Loucy (cell line): ENCODE measurements at regions not wholly inside any gene's neighbourhood (a gene's known extent, or its start where the extent isn't known, plus 50 kb on each side); places are given as distances from the start of the nearest gene placed in this dataset.

Experiments
- H2AFZ ChIP-seq: fragments of 200-600 bp; sonication (generic); 2 replicates; pipeline ENCODE4 v1.6.0; 2016; ENCODE audit warnings: antibody characterized with exemption, mild to moderate bottlenecking, low read length, moderate library complexity
- H3F3A ChIP-seq: fragments of 200-600 bp; 2 replicates; pipeline ENCODE4 v1.6.0; 2016; ENCODE audit warnings: antibody characterized with exemption, low read depth, mild to moderate bottlenecking
- H3K27me3 ChIP-seq: fragments of 200-600 bp; sonication (generic); 2 replicates; pipeline ENCODE4 v1.6.1; 2014; ENCODE audit warnings: low read length, mild to moderate bottlenecking; ENCODE audit not compliant: insufficient read depth, poor library complexity, severe bottlenecking
- H3K36me3 ChIP-seq: fragments of 200-600 bp; sonication (generic); 2 replicates; pipeline ENCODE4 v1.6.1; 2016; ENCODE audit warnings: low read length; ENCODE audit not compliant: insufficient read depth
- H3K4me1 ChIP-seq: fragments of 200-600 bp; sonication (generic); 2 replicates; pipeline ENCODE4 v1.5.1; 2014; ENCODE audit warnings: low read length, mild to moderate bottlenecking; ENCODE audit not compliant: insufficient read depth, poor library complexity, severe bottlenecking
- H3K4me2 ChIP-seq: fragments of 200-600 bp; sonication (generic); 2 replicates; pipeline ENCODE4 v1.6.0; 2014; ENCODE audit warnings: antibody characterized with exemption, low read length, low read depth, mild to moderate bottlenecking; ENCODE audit not compliant: poor library complexity, severe bottlenecking
- H3K4me3 ChIP-seq: fragments of 200-600 bp; sonication (generic); 2 replicates; pipeline ENCODE4 v1.5.1; 2014; ENCODE audit warnings: low read length, mild to moderate bottlenecking, mixed read lengths; ENCODE audit not compliant: poor library complexity, severe bottlenecking
- H3K79me2 ChIP-seq: fragments of 200-600 bp; sonication (generic); 2 replicates; pipeline ENCODE4 v1.6.1; 2014; ENCODE audit warnings: low read length; ENCODE audit not compliant: insufficient read depth
- H3K9ac ChIP-seq: fragments of 200-600 bp; sonication (generic); 2 replicates; pipeline ENCODE4 v1.6.0; 2014; ENCODE audit warnings: mild to moderate bottlenecking, low read depth, low read length, moderate library complexity; ENCODE audit not compliant: poor library complexity, severe bottlenecking
- H3K9me2 ChIP-seq: fragments of 200-600 bp; sonication (generic); replicated peaks from 2 replicates; pipeline ENCODE4 v1.6.1; 2016; ENCODE audit warnings: low read depth, low read length, mixed read lengths
- H3K9me3 ChIP-seq: fragments of 200-600 bp; sonication (generic); 2 replicates; pipeline ENCODE4 v1.6.1; 2014; ENCODE audit warnings: mild to moderate bottlenecking, antibody characterized with exemption, low read length, low read depth; ENCODE audit not compliant: insufficient read depth
- H4K20me1 ChIP-seq: fragments of 200-600 bp; sonication (generic); 2 replicates; pipeline ENCODE4 v1.6.0; 2014; ENCODE audit warnings: antibody characterized with exemption, low read length, mild to moderate bottlenecking; ENCODE audit not compliant: insufficient read depth, poor library complexity, severe bottlenecking
- EZH2phosphoT487 ChIP-seq: fragments of 200-600 bp; IDR thresholded peaks from 2 replicates; pipeline ENCODE4 v1.6.1; 2018; ENCODE audit warnings: antibody characterized with exemption, mild to moderate bottlenecking, moderate library complexity, borderline replicate concordance
- TF ChIP-seq, protein P1 (sequence below): fragments of 200-600 bp; sonication (generic); conservative IDR thresholded peaks from 2 replicates; pipeline ENCODE4 v1.5.1; 2014; ENCODE audit warnings: mild to moderate bottlenecking, antibody characterized with exemption, low read length

DNA sequence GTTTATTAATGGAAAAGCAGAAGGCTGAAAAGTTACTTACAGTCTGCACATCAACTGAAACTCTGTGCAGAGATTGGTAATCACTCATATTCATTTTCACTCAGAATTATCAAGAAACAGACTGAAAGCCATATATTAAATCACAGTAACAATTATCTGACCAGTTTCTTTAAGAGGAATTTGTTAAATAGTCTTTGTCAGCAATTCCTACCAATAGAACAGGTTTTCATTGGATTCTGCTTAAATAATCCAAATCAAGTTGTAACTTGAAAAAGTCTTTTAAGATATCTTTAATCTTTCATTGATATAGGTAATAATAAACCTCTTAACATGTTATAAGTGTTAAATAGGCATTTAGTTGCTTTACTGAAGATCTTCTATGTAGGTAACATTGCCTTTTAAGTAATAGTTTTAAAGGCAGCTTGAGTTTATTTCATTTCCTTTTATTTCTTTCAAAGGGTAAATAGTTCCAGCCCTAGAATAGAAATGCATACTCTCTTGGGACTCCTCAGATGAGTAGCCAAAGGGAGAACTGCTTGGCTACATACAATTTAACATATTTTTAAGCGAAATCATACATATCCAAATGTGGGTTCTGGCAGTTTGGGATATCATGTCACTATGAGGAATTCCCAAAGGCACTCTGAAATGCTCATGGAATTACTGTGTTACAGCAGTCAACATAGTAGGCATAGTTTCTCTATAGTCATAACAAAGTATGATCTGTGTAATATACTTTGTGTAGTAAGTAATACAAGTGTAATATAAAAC lies 326.0 kb upstream of the SPRY2 start:
- Histone ChIP-seq H3K4me2 (no peak overlapping the region), H3K36me3 (no peaks in the 10 kb centered on the region), H2AFZ (no peak overlapping the region), H3K9me3 (no peaks in the 10 kb centered on the region), H3K4me3 (no peak overlapping the region), H3K79me2 (no peaks in the 10 kb centered on the region), H3F3A (no peaks in the 10 kb centered on the region), H4K20me1 (no peaks in the 10 kb centered on the region), H3K4me1 (no peaks in the 10 kb centered on the region), H3K27me3 (no peaks in the 10 kb centered on the region), H3K9ac (no peak overlapping the region), H3K9me2 (no peaks in the 10 kb centered on the region)
- TF ChIP-seq, protein P1, sequence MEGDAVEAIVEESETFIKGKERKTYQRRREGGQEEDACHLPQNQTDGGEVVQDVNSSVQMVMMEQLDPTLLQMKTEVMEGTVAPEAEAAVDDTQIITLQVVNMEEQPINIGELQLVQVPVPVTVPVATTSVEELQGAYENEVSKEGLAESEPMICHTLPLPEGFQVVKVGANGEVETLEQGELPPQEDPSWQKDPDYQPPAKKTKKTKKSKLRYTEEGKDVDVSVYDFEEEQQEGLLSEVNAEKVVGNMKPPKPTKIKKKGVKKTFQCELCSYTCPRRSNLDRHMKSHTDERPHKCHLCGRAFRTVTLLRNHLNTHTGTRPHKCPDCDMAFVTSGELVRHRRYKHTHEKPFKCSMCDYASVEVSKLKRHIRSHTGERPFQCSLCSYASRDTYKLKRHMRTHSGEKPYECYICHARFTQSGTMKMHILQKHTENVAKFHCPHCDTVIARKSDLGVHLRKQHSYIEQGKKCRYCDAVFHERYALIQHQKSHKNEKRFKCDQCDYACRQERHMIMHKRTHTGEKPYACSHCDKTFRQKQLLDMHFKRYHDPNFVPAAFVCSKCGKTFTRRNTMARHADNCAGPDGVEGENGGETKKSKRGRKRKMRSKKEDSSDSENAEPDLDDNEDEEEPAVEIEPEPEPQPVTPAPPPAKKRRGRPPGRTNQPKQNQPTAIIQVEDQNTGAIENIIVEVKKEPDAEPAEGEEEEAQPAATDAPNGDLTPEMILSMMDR = no peak
- TF ChIP-seq EZH2phosphoT487 = no peak

DNA sequence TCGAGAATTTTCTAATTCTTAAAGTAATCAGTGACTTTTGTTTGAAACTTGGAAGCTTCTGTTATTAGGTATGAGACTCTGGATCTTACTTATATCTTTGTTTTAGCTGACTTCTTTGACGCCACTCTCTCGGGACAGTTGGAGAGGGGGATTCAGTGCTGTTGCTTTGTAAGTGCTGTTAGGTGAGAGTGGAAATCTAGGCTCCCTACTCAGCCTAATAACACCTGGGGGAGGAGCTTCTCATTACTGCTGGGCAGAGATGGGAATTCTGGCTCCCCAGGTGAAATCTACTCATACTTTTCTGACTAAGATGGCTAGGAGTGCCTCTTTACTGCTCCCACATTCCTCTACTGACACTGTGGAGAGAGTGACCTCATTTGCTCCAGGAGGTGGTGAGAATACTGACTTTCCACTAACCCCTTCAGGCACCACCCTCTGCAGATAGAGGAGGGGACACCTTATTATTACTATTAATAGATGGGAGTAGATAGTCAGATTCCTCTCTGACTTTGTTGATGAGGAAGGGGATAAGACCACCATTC lies 324.9 kb upstream of the SPRY2 start:
- H3K36me3 ChIP-seq = no peaks in the 10 kb centered on the region
- H3K9me2 ChIP-seq = no peaks in the 10 kb centered on the region
- no peaks in the 10 kb centered on the region for H3K27me3 ChIP-seq
- no peaks in the 10 kb centered on the region for H3K4me1 ChIP-seq
- H3K79me2 ChIP-seq = no peaks in the 10 kb centered on the region
- no peak overlapping the region for H2AFZ ChIP-seq
- no peak overlapping the region for H3K4me3 ChIP-seq
- H3K4me2 ChIP-seq = no peak overlapping the region
- no peaks in the 10 kb centered on the region for H3F3A ChIP-seq
- no peak overlapping the region for H3K9ac ChIP-seq
- H4K20me1 ChIP-seq = no peaks in the 10 kb centered on the region
- no peaks in the 10 kb centered on the region for H3K9me3 ChIP-seq
- TF ChIP-seq, protein P1 = no peak
- no peak for TF ChIP-seq EZH2phosphoT487

DNA sequence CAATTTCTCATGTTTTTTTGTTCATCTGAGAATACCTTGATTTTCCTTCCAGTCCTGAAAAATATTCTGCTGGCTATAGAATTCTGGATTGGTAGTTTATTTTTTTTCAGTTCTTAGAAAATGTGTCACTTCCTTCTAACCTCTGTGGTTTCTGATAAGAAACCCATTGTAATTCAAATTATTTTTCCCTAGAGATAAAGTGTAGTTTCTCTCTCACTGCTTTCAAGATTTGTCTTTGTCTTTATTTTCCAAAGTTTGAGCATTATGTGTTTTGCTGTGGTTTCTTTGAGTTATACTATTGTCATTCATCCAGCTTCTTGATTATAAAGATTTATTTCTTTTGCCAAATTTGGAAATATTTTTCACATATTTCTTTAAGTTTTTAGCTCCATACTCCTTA lies 324.0 kb upstream of the SPRY2 start:
- H3K9ac ChIP-seq = no peak overlapping the region
- no peaks in the 10 kb centered on the region for H3K4me1 ChIP-seq
- TF ChIP-seq EZH2phosphoT487 = no peak
- TF ChIP-seq, protein P1 = no peak
- H3K9me2 ChIP-seq = no peaks in the 10 kb centered on the region
- H2AFZ ChIP-seq = no peak overlapping the region
- no peak overlapping the region for H3K4me2 ChIP-seq
- H3K9me3 ChIP-seq = no peaks in the 10 kb centered on the region
- no peak overlapping the region for H3K4me3 ChIP-seq
- no peaks in the 10 kb centered on the region for H3K27me3 ChIP-seq
- no peaks in the 10 kb centered on the region for H4K20me1 ChIP-seq
- no peaks in the 10 kb centered on the region for H3K36me3 ChIP-seq
- no peaks in the 10 kb centered on the region for H3F3A ChIP-seq
- no peaks in the 10 kb centered on the region for H3K79me2 ChIP-seq
